NK-92 treated with Interleukin-12 subunit alpha and Interleukin-12 subunit beta, amount 100 ng/mL, for 24 hours (cell line): ENCODE measurements at regions not wholly inside any gene's neighbourhood (a gene's known extent, or its start where the extent isn't known, plus 50 kb on each side); places are given as distances from the start of the nearest gene placed in this dataset.

Experiments
- DNase-seq: peaks from one replicate; lab custom pipeline; 2025; lab: John Stamatoyannopoulos, UW

DNA sequence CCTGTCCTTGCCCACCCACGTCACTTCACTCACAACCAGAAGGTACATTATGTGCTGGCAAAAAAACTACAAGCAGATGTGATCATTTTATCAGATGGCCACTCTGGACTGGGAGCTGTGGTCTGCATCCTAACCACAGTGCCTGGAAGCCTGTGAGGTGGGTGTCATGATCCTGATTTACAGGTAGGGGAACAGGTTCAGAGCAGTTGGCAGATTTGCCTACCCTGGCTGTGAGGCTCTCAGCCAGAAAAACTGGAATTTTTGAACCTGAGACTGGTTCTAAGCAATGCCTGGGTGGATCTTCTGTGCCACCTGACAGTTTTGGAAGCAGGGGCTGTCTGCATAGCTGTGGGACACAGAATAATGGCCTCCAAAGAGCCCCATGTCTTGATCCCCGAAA is 150.8 kb downstream of the SYF2 start:
- DNase-seq: no peak

DNA sequence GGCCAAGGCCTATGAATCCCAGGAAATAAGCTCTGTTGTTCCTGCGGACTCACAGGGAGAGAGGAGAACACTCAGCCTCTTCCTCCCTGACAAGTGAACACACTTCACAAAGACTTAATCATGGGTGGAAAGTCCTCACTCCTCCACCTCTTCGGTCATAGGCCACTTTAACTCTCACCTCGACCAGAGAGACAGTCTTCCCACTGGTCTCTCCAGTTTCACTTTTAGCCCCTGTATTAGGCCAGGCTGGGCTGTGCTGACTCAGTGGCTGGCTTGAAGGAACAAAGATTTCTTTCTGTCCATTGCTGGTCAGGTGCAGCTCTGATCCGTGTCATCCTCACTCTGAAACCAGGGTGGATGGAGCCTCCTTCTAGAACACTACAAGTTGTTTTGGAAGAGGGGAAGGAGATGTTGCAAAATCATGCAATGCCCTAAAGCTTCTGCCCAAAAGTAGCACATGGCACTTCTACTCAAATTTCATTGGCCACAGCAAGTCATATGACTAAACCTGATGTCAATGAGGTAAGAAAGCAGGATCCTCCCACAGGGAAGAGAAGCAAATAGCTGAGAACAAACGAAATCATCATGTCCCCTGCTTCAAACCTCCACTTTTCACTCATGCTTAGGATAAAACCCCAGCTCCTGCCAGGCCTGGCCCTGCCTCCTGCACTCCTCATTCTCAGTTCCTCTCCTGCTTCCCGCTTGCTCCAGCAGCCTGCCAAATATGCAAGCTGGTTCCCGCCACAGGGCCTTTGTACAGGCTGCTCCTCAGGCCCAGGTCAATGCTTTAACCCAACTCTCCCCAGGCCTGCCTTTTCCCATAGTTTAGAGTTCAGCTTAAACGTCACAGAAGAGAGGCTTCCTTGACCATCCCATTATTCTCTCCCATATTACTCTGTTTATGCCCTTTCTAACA is 150.5 kb upstream of the RUNX3 start:
- no peak for DNase-seq

DNA sequence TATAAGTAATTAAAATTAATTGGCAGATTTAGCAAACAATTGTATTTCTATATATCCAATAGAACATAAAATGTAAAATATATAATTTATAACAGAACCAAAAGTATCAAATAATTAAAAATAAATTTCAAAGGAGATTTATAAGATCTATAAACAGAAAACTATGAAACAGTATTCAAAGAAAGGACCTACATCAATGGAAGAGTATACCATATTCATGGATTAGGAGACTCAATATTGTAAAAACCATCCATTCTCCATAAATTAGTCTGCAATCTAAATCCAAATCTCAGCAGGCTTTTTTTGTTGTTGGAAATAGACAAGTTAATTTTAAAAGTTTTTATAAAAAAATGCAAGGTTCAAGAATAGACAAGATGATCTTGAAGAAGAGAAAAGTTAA is 149.0 kb upstream of the RUNX3 start:
- DNase-seq: no peak

DNA sequence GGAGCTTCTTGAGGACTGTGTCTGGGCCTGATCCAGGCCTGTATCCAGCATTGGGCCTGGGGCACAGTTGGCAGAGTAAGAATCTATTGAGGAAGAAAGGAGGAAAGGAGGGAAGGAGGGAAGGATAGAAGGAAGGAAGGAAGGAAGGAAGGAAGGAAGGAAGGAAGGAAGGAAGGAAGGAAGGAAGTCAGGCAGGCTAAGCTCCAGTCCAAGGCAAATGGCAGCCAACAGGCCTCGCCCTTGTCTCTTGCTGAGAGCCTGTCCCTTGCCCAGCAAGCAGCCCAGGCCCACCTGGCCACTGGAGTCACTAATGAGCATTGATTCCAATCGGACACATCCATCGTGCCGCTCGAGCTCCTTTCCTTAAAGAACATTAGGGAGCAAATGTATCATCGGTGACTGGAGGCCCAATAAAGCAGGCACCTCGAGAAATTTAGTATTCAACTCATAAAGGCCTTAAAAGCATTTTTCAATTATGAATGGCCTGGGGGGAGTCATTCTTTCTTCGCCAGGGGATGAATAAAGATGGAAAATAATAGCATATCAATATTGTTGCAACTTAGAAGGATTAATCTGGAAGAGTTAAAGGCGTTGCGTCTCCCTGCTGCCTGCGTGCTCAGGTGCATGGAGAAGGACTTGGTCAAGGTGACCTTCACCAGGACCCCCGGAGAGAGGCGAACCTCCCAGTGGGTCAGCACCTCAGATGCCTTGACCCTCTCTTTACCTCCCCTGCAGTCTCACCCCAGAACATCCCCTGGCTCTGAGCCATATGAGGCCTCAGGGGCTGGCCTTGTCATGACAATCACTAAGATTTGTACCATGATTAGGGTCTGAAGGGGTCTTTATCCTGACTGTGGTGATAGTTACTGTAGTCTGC is 144.5 kb upstream of the RUNX3 start:
- DNase-seq: no peak

DNA sequence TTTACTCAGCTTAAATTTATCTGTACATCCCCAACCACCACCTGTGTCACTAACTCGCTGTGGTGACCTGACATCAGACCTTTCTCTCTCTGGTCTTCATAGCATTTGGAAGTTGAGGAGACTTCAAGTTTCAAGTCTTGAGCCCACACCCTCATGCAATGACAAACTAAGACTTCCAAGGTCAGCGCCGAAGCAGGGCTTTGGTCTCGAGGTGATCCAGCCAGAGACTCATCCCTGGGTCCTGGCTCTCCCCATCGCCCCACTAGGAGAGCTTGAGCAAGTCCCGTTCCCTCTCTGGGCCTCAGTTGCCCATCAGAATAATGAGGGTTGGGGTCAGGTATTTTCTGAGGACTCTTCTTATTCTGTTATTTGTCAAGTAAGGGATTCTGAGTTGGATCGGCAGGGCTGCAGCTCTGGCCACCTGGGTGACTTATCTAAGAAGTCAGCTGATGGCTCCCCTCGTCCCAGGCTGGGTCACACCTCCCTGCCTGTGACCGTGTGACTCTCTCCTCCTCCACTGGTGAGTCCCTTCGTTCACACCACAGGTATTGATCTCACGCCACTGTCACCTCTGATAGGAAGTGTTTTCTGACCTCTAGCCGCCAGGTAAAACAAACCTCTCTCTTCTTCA is 143.7 kb upstream of the RUNX3 start:
- no peak for DNase-seq

DNA sequence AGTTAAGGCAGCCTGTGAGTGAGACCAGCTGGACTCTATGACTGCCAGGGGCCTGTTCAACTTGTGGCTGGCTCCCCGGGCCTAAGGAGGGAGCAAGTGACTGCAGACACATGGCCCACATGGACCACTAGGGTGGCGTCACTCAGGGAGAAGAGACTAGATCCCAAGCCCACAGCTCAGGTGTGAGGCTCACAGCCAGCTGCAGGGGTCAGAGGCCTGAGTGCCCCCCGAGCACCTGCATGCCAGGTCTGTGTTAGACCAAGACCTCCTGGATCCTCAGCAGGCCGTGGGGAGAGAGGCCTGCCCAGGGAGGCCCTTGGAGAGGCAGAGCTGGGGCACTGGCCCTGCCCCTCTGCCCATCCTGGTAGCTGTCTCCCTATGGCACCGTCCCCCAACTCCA is 142.4 kb upstream of the RUNX3 start:
- DNase-seq: no peak

DNA sequence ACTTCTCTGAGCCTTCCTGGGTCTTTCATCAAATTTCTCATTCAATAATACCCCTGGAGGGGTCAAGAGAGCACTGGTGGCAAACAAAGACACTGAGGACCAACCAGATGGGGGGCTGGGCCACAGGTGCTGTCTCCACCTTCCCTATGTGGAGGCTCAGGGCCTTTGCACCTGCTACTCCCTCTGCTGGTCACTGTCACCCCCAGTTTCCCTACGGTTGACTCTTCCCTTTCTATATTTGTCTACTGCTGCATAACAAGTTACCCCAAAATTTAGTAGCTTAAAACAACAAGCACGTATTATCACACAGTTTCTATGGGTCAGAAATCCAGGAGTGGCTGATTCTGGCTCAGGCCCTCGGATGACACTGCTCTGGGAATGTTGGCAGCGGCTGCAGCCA is 138.8 kb upstream of the RUNX3 start:
- DNase-seq: no peak

DNA sequence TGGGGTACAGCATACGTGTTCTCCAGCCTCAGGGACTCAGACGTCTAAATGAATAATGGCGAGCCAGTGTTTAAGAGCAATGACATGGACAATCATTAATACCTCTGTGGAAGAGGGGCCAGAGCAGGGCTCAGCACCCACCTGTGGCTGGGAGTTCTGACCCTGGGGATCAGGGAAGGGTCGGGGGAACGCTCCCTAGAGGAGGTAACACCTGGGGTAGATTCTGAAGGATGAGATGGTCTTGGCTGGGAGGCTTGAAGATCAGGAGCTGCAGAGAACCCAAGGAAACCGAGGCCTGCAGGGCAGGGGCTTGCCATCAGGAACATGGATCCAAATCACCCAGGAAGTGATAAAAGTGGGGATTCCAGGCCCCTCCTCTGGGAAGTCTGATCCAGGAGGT is 138.2 kb upstream of the RUNX3 start:
- no peak for DNase-seq

DNA sequence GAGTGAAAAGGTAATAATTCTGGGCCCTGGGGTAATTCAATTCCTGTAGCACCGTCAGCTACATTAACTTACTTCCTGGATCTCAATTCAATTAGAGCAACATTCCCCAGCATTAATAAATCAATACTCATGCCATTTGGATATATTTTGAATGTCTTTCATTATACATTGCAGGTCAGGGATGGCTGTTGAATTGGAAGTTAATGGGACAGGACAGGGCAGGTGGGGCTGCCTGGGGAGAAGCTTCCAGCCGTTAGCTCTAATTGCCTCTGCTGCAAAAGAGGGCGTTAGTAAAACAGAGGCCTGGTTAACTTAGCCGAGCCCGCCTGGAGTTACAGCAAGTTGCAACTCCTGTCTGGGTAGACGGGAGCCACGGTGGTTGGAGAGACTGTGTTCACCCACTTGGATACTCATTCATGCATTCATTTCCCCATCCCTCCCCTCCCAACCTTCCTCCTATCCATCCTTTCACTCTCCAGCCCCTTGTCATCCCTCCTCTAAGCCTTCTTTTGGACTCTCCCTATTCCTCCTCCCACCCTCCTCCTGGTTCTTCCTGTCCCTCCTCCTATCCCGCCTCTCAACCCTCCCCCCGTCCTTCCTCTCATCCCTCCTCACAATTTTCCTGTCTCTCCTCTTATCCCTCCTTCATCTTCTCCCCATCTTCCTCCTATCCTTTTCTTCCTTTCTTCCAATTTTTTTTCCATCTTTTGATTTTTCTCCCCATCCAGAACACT is 137.6 kb upstream of the RUNX3 start:
- no peak for DNase-seq

DNA sequence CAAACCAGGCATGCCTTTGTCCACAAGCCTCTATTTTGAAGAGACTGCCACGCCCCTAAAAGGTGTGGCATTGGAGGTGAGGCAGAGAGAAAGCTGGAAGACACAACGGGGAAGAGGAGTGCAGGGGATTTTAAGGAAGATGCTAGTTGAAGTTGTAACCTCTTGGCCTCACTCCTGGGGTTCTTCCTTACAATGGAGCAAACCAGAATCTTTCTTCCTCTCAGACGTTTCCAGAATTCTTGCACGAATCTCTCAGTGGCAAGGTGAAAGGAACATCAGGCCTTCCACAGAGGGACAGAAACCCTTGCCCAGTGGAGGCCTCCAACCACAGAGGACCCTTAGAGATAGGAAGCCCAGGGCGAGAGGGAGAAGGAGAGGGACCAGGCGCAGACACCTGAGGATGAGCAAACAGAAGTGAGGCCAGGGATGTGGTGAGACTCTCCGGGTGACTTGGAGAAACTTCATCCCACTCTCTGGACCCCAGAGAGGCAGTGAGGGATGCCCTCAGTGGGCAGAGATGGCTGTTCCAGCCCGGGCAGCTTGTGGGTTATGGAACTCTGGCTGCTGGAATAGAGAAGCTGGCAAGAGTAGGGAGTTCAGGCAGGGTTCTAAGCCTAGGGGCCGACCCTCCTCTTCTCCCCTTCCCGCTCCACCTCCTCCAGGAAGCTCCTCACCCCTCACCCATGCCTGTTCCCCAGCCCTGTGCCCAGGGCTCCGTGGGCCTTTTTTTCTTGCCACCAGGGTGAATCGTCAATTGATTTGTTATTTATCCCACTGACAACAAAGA is 136.8 kb upstream of the RUNX3 start:
- DNase-seq: no peak

DNA sequence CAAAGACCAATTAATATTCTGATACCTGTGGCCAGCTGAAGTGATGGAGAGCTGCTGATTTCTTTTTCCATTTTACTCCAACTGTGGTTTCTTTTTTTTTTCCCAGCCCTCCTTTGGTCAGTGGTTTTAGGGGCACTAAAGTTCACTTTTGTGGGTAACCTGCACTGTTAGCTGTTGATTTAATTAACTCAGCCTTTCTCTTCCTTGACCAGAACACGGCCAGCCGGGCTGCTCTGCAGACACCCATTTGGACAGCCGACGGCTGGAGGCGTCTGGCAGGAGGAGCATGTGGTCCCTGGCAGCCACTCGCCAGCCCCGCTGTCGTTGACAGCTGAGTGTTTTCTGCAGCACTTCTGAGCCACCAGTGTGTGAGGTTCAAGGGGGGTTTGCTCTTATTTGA is 136.2 kb upstream of the RUNX3 start:
- no peak for DNase-seq

DNA sequence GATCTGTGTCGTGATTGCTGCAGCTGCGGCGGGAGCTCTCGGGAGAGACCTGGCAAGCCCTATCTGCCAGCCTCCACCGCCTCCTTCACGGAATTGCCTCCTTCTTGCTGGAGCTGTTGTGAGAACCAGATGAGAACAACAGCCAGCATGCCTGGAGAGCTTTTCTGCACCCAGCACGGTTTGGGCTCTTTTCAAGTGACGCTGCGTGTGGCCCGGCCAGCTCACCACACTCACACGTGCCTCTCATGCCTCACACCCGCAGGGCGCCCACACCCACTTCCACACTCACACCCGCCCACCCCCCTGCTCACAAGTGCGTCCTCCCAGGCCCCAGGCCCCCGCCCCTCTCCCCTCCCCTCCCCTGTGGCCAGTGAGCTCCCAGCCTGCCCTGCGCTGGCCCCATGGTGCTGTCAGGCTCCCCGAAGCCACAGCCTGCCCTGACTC is 135.7 kb upstream of the RUNX3 start:
- DNase-seq: peak; percentile 66

DNA sequence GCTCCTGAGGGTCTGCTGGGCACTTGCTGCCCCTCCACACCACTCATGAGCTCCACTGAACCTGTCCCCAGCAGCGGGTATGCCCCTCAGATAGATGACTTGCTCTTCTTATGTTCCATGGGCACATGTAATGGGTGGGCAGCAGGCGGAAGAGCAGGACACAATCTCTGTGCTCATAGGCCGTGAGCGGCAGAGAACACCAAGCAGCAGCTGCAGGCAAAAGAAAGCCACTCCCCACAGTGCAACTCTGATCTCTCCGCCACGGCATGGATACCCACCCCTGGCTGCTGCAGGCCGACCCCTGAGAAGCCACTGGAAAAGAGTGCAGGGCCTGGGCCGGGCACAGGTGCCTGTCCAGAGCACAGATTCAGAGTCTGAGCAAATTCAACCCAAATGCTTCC is 135.2 kb upstream of the RUNX3 start:
- no peak for DNase-seq

DNA sequence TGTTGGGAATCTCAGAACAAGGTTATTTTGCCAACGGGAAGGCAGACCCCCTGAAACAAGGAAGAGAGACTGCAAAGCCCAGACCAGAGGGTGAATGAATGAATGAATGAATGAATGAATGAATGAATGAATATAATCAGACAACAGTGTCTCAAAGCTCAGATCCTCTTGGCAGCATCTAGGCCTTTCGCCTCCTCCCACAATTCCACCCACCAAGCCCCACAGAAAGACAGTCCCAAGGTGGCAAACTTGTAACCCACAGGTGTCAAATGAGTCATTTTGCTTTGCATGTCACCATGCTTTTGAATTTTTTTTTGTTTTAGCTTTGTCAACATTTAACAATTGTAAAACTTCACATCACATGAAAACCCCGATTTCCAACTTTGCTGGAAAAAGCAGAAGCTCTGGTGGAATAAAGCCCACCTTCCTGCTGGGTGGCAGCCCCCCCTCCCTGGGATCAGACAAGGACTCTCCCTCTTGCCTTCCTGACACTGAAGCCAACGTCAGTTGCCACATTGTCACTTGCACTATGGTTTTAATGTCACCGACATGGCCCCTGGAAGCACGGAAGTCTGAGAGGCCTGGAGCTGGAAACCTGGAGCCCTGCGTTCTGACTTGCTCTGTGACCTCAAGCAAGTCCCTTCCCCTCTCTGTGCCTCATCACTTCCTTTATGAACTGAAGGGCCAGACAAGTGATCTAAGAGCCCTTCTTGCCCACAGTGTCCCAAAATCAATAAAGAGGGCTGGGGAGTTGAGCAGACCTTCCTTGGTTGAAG is 134.6 kb upstream of the RUNX3 start:
- DNase-seq: peak; percentile 50

DNA sequence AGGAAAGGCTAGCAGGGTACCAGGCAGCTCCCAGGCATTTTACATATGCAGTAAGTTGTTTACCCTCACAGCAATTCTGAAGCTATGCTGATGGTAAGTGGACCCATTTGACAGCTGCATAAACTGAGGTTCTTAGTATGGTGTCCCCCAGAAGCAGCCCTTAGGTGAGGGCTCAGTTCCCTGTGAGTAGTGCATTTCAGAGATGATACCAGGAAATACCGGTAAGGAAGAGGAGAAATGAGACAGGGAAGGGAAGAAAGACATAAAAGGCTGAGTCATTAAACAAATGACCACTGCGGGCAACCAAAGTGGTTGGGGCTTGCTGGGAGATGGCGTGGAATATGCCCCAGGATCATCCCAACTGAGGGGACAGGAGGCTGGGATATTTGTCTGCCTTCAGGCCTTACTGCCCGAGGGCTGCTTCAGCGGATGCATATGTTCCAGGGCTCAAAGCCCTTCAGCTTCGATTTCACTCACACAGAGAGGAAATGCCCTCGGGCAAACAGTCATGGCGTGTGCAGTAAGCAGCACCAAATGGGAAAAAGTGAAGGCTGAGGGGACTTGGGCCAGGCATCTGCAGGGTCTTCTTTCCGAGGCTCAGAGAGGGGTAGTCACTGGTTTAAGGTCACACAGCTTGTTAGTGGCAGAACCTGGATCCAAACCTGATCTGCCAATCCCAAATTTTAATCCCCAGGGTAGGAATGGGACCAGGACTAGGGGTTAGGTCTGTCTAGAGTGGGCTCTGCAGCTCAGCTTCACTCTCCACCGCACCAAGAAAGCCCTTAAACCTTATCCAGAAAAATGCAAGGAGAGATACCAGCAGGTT is 133.7 kb upstream of the RUNX3 start:
- no peak for DNase-seq

DNA sequence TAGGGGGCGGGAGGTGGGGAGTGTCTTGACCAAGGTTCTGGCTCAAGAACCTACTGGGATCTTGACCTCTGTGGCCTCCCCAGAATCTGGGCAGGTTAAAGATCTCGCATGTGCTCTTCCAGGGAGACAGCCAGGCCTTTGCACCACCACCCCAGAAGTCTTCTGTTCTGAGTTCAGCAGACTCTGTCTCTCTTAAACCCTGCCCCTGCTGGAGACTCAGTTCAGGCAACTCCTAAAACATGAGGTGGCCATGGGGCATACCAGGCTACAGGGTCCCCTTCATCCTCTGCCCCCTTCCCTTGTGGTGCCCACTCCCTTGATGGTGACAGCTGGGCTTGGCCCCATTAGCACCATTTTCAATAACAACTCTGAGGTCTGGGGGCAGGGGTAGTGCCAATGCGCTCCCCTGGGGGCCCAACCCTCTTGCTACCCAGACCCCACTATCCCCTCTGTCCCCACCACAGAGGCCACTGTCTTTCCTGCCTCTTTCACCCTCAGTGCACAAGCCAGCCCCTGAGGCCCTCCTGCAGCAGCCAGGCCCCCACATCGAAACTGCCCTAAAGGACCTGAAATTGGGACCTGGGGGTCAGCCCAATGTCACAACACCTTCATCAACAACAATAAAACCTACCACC is 132.7 kb upstream of the RUNX3 start:
- DNase-seq: no peak

DNA sequence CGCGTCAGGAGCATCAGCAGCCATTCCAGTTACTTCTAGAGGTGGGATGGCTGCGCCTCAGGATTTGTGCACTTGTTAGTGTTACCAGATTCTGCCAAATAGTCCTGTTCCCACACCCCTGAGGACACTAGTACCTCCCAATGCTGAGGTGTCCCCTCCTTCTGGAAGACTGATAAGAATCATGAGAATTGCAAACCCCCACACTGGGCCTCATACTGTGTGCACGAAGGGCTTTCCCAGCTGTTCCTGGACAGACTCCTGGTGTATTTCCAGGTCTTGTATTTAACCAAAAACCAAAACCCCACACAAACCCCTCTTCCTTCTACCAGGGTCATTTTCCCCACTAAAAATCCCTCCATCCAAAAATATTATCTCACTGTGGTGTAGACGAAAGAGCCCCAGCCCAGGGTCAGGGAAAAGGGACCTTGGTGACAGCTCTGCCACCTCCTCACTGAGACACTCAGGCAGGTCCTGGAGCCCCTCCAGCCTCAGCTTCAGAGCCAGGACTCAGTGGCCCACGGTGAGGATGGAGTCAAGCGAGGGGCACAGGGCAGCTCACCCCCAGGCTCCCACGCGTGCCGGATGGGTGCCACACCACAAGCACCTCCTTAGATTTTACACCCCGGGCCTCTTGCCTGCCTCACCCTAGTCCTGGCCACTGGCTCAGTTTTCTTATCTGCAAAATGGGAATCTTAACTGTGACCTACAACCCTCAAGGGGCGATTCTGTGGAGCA is 131.4 kb upstream of the RUNX3 start:
- no peak for DNase-seq

DNA sequence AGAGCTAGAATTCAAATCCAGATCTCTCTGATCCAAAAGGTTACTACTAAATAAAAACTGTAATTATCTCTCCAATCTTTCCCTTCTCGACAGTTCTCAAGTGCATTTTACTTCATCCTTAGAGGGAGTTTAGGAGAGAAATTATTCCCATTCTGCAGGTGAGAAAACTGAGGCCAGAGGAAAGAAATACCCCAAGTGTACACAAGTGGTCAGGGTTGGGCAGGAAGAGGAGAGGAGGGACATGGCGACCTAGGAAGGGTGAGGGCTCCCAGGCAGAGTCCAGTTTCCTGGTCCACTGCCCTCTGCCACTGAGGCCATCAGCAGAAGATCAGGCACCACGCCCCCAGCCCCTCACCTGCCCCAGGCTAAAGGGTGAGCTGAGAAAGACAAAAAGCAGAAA is 127.1 kb upstream of the RUNX3 start:
- no peak for DNase-seq
